Osteoblast (primary cell): ENCODE measurements at regions not wholly inside any gene's neighbourhood (a gene's known extent, or its start where the extent isn't known, plus 50 kb on each side); places are given as distances from the start of the nearest gene placed in this dataset.

Experiments used
- DNase-seq: peaks from one replicate; pipeline ENCODE4 v3.0.0; 2011; ENCODE audit warnings: low spot score, mixed read lengths; ENCODE audit not compliant: insufficient read length; ENCODE audit errors: missing footprints
- H2AFZ ChIP-seq: 2 replicates; pipeline ENCODE4 v1.6.0; 2011; ENCODE audit warnings: mild to moderate bottlenecking, low read length
- H3K27ac ChIP-seq: 2 replicates; pipeline ENCODE4 v1.5.1; 2011; ENCODE audit warnings: mild to moderate bottlenecking, low read depth, low read length, moderate library complexity
- H3K27me3 ChIP-seq: 2 replicates; pipeline ENCODE4 v1.6.0; 2012; ENCODE audit warnings: mild to moderate bottlenecking, control low read depth, inconsistent platforms, low read length, moderate library complexity; ENCODE audit not compliant: insufficient read depth
- H3K36me3 ChIP-seq: 2 replicates; pipeline ENCODE4 v1.5.1; 2011; ENCODE audit warnings: mild to moderate bottlenecking, low read length, control low read depth, moderate library complexity; ENCODE audit not compliant: insufficient read depth
- H3K4me1 ChIP-seq: 2 replicates; pipeline ENCODE4 v1.5.1; 2011; ENCODE audit warnings: mild to moderate bottlenecking, low read length, control low read depth, moderate library complexity; ENCODE audit not compliant: insufficient read depth
- H3K4me2 ChIP-seq: 2 replicates; pipeline ENCODE4 v1.6.0; 2011; ENCODE audit warnings: mild to moderate bottlenecking, low read length; ENCODE audit not compliant: insufficient read depth
- H3K4me3 ChIP-seq: fragments of 200-600 bp; sonication (generic); 3 replicates; pipeline ENCODE4 v1.5.1; 2012; ENCODE audit warnings: mild to moderate bottlenecking, low read length, inconsistent platforms; ENCODE audit not compliant: insufficient read depth
- H3K79me2 ChIP-seq: 2 replicates; pipeline ENCODE4 v1.6.0; 2012; ENCODE audit warnings: mild to moderate bottlenecking, low read length, control low read depth, inconsistent platforms; ENCODE audit not compliant: insufficient read depth
- H3K9me3 ChIP-seq: 2 replicates; pipeline ENCODE4 v1.5.1; 2011; ENCODE audit warnings: low read depth, low read length, control low read depth
- H4K20me1 ChIP-seq: 2 replicates; pipeline ENCODE4 v1.6.0; 2012; ENCODE audit warnings: mild to moderate bottlenecking, low read length, control low read depth; ENCODE audit not compliant: insufficient read depth
- TF ChIP-seq, protein P1 (sequence below): IDR thresholded peaks from 2 replicates; pipeline ENCODE4 v1.5.1; 2011; ENCODE audit warnings: mild to moderate bottlenecking, low read depth, low read length, moderate library complexity; ENCODE audit errors: extremely low read depth

DNA sequence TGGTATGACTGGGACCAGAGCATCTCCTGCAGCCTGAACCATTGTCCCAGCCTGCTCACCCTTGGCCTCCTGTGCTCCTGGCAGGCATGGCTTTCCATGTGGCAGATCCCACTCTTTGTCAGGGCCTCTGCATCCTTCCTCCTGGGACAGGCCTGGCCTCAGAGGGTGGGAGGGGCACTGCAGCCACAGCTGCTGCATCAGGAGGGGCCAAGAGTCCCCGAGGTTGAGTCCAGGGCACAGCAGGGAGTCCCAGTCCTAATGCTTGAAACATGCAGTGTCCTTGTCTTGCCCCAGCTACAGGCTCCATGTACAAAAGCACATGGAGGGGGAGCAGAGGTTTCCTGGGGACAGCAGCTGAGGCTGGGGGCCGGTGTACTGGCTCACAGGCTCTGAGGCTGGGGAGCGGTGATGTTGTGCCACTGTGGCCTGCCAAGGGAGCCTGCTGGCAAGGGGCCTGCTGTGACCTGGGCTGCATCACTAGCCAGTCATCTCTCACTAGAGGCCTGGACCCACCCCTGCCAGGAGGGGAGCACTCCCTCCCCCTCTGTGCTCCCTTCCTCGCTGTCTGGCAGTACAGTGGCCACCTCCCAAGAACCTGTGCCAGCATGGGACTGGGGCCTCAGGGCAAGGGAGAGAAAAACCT is 144.8 kb downstream of the ZNF248 start:
- no peaks in the 10 kb centered on the region for H3K9me3 ChIP-seq
- no peaks in the 10 kb centered on the region for H3K27me3 ChIP-seq
- H2AFZ ChIP-seq = no peak overlapping the region
- H3K27ac ChIP-seq = no peak overlapping the region
- no peaks in the 10 kb centered on the region for H3K79me2 ChIP-seq
- TF ChIP-seq, protein P1, sequence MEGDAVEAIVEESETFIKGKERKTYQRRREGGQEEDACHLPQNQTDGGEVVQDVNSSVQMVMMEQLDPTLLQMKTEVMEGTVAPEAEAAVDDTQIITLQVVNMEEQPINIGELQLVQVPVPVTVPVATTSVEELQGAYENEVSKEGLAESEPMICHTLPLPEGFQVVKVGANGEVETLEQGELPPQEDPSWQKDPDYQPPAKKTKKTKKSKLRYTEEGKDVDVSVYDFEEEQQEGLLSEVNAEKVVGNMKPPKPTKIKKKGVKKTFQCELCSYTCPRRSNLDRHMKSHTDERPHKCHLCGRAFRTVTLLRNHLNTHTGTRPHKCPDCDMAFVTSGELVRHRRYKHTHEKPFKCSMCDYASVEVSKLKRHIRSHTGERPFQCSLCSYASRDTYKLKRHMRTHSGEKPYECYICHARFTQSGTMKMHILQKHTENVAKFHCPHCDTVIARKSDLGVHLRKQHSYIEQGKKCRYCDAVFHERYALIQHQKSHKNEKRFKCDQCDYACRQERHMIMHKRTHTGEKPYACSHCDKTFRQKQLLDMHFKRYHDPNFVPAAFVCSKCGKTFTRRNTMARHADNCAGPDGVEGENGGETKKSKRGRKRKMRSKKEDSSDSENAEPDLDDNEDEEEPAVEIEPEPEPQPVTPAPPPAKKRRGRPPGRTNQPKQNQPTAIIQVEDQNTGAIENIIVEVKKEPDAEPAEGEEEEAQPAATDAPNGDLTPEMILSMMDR = no peak
- no peaks in the 10 kb centered on the region for H3K4me1 ChIP-seq
- no peak for DNase-seq
- H3K4me2 ChIP-seq = no peak overlapping the region
- H3K36me3 ChIP-seq = no peaks in the 10 kb centered on the region
- H4K20me1 ChIP-seq = no peaks in the 10 kb centered on the region
- H3K4me3 ChIP-seq = no peak overlapping the region

DNA sequence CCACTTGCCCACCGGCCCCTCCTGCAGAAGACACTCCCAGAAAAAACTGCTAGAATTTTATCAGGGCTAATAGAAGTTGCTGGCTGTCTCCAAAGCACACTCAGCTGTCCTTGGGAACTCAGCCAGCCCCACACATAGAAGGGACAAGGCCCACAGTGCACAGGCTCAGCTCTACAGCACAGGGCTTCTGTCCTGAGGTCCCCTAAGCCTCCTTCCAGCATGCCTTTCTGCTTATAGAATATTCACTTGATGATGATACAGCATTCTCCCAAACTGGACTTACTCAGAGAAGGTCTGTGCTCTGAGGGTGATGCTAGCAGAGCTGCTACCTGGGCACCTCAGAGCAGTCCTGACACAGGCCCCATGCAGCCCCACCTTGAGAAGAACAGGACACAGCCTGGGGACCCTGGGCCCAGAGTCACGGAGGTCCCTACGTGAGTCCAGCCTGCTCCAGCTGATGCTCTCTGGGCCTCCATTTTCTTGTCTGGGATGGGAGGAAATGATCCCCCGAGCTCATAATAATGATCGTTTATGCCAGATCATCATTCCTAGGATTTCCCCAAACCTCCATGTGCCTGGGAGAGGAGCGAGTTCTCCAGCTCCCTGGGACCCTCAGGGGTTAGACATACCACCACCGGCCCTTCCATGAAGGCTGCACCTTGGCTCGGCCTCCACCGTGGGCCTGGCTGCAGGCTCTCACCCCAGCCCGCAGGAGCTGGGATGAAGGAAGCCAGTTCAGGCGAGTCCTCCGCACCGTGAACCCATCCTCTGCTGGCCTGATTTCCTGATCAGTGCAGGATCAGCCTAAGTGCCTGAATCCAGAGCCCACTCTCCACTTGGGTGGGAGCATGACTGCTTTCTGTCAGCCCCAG is 145.6 kb downstream of the ZNF248 start:
- H3K27me3 ChIP-seq = no peaks in the 10 kb centered on the region
- no peak overlapping the region for H2AFZ ChIP-seq
- no peaks in the 10 kb centered on the region for H3K36me3 ChIP-seq
- H4K20me1 ChIP-seq = no peaks in the 10 kb centered on the region
- no peak overlapping the region for H3K27ac ChIP-seq
- no peak overlapping the region for H3K4me3 ChIP-seq
- no peak for DNase-seq
- no peaks in the 10 kb centered on the region for H3K79me2 ChIP-seq
- H3K4me2 ChIP-seq = no peak overlapping the region
- TF ChIP-seq, protein P1 = no peak
- H3K9me3 ChIP-seq = no peaks in the 10 kb centered on the region
- H3K4me1 ChIP-seq = no peaks in the 10 kb centered on the region

DNA sequence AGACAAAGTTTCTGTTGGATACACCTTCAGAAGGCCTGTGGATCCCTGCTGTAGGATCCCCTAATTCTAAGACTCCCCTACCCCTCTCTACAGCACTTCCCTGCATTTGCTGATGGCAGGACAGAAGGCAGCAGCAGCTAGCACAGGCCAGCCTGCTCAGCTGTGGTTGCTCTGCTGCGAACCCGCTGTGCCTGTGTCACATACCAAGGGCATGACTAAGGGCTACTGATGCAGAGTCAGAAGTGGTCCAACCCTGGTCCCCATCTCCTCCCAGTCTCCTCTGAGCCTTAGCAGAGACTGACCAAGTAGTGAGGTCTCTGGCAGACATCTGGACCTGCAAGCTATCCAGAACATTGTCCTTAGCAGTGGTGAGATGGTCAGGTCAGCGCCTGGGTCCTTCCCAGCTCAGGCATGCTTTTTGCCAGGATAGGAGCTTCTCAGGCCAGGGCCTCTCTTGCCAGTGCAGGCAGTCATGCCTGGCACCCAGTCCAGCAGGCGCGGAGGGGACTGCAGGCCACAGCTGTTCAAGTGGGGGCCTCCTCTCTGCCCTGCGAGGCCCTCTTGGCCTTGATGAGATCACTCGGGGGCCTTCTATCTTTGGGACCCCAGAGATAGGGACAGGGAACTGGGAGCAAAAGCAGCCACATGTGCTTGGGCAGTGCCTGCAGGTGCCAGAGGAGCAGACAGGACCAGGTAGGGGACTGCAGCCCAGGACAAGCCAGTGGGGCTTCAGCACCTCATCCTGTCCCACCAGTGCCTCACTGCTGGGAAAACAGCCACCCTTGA is 146.4 kb downstream of the ZNF248 start:
- Histone ChIP-seq H4K20me1 (no peaks in the 10 kb centered on the region), H3K4me1 (no peaks in the 10 kb centered on the region), H2AFZ (no peak overlapping the region), H3K27ac (no peak overlapping the region), H3K9me3 (no peaks in the 10 kb centered on the region), H3K36me3 (no peaks in the 10 kb centered on the region), H3K27me3 (no peaks in the 10 kb centered on the region), H3K4me3 (no peak overlapping the region), H3K4me2 (no peak overlapping the region), H3K79me2 (no peaks in the 10 kb centered on the region)
- TF ChIP-seq, protein P1 = no peak
- no peak for DNase-seq
